ENCODE measurements at regions not wholly inside any gene's neighbourhood (a gene's known extent, or its start where the extent isn't known, plus 50 kb on each side); places are given as distances from the start of the nearest gene placed in this dataset.

DNA sequence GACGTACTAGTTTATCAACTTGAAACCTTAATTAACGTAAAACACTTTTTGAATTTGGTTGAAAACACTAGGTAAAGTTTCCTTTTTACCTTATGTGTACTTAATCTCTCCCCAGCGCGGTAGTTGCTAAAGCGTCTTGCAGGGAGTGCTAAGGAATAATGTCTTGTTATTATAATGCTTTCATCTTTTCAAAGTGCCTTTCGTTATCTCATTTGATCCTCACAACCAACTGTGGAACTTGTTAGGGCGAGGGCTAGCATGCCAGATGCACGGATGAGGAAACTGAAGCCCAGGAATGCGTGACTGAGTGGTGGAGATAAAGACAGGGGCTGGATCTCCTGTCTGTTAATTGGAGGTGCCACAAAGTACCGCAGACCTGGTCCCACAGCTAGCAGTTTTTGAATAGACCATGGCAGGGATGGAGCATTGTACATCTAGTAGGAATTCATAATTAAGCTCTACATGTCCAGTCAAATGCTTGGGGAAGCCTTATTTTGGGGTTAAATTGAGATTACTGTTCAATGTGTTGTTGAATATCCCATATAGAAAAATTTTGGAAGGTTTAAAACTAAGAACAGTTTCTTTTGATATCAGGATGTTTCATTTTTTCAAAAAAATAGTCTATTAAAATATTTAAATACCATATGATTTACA lies 234.3 kb downstream of the SH2D4B start:
- ChIA-PET CTCF (no interaction called here), POLR2A (no interaction called here)
- H3K4me2 ChIP-seq, result no peak overlapping the region
- no peak for DNase-seq
- no peaks in the 10 kb centered on the region; the same call in 1 of the 2 replicates for H3K9me3 ChIP-seq
- H3K27ac ChIP-seq (ENCODE audit: low read depth in 2 of 2, low read length in 1 of 2), result no peak overlapping the region
- no peak overlapping the region for H2AFZ ChIP-seq (ENCODE audit: low read depth)
- H3K9me2 ChIP-seq, result no peaks in the 10 kb centered on the region
- TF ChIP-seq, protein P1, sequence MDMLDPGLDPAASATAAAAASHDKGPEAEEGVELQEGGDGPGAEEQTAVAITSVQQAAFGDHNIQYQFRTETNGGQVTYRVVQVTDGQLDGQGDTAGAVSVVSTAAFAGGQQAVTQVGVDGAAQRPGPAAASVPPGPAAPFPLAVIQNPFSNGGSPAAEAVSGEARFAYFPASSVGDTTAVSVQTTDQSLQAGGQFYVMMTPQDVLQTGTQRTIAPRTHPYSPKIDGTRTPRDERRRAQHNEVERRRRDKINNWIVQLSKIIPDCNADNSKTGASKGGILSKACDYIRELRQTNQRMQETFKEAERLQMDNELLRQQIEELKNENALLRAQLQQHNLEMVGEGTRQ (IDR thresholded peaks at IDR 0.05; ENCODE audit: borderline replicate concordance, low read depth, low read length), result no peak
- TF ChIP-seq, protein P2, sequence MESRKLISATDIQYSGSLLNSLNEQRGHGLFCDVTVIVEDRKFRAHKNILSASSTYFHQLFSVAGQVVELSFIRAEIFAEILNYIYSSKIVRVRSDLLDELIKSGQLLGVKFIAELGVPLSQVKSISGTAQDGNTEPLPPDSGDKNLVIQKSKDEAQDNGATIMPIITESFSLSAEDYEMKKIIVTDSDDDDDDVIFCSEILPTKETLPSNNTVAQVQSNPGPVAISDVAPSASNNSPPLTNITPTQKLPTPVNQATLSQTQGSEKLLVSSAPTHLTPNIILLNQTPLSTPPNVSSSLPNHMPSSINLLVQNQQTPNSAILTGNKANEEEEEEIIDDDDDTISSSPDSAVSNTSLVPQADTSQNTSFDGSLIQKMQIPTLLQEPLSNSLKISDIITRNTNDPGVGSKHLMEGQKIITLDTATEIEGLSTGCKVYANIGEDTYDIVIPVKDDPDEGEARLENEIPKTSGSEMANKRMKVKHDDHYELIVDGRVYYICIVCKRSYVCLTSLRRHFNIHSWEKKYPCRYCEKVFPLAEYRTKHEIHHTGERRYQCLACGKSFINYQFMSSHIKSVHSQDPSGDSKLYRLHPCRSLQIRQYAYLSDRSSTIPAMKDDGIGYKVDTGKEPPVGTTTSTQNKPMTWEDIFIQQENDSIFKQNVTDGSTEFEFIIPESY (IDR thresholded peaks at IDR 0.05; ENCODE audit: borderline replicate concordance, low read depth), result no peak
- TF ChIP-seq RCOR1 (IDR thresholded peaks at IDR 0.05; ENCODE audit: low read length) (no peak), YY1 (IDR thresholded peaks at IDR 0.05; ENCODE audit: low read depth) (no peak), GABPA (IDR thresholded peaks at IDR 0.05; ENCODE audit: low read depth) (no peak), RXRA (IDR thresholded peaks at IDR 0.05; ENCODE audit: borderline replicate concordance, low read depth) (no peak), FOSL2 (IDR thresholded peaks at IDR 0.05; ENCODE audit: borderline replicate concordance, low read depth) (no peak)
- WGBS (ENCODE audit: low lambda C conversion rate), result 29% methylated on average over 10 of the region's 10 CpGs
- H3K9ac ChIP-seq, result no peak overlapping the region
- no peaks in the 10 kb centered on the region for H3K36me3 ChIP-seq (replicated peaks in 1 of 2; ENCODE audit: control insufficient read depth in 1 of 2, insufficient read depth in 2 of 2, low read length in 1 of 2)
- no peaks in the 10 kb centered on the region for H3K27me3 ChIP-seq (ENCODE audit: insufficient read depth)
- H3K79me2 ChIP-seq (ENCODE audit: insufficient read depth), result no peaks in the 10 kb centered on the region
- no peaks in the 10 kb centered on the region for H3K4me1 ChIP-seq (ENCODE audit: control insufficient read depth in 1 of 2, insufficient read depth in 2 of 2, low read depth in 1 of 2, low read length in 1 of 2)
- no peaks in the 10 kb centered on the region for H3F3A ChIP-seq (replicated peaks; ENCODE audit: insufficient read depth)
- no peaks in the 10 kb centered on the region for H4K20me1 ChIP-seq (ENCODE audit: insufficient read depth)
- H3K4me3 ChIP-seq (ENCODE audit: low read depth in 2 of 2, low read length in 1 of 2), result no peak overlapping the region

DNA sequence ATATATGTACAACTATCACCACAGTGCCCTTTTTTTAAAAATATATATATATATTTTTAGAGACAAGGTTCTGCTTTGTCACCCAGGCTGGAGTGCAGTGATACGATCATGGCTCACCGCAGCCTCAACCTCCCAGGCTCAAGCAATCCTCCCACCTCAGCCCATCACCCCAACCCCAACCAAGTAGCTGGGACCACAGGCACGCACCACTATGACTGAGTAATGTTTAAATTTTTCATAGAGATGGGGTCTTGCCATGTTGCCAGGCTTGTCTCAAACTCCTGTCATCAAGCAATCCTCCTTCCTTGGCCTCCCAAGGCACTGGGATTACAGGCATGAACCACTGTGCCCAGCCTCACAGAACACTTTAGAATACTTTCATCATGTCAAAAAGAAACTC lies 234.9 kb downstream of the SH2D4B start:
- WGBS (ENCODE audit: low lambda C conversion rate), result 38% methylated on average over 3 of the region's 3 CpGs
- TF ChIP-seq, protein P3, sequence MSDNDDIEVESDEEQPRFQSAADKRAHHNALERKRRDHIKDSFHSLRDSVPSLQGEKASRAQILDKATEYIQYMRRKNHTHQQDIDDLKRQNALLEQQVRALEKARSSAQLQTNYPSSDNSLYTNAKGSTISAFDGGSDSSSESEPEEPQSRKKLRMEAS (IDR thresholded peaks at IDR 0.05; ENCODE audit: low read depth), result no peak
- TF ChIP-seq, protein P2 (IDR thresholded peaks at IDR 0.05; ENCODE audit: borderline replicate concordance, low read depth), result no peak
- TF ChIP-seq EZH2phosphoT487 (IDR thresholded peaks at IDR 0.05; ENCODE audit: borderline replicate concordance, low read depth) (no peak), POLR2AphosphoS5 (IDR thresholded peaks at IDR 0.05; ENCODE audit: low read depth, low read length) (no peak), RXRA (IDR thresholded peaks at IDR 0.05; ENCODE audit: borderline replicate concordance, low read depth) (no peak), GATA2 (CRISPR knock-in tag; IDR thresholded peaks at IDR 0.05) (no peak), YY1 (IDR thresholded peaks at IDR 0.05; ENCODE audit: low read depth) (no peak)
- no peak overlapping the region for H3K4me3 ChIP-seq (ENCODE audit: low read depth in 2 of 2, low read length in 1 of 2)
- no peak overlapping the region for H2AFZ ChIP-seq (ENCODE audit: low read depth)
- no peak overlapping the region for H3K27ac ChIP-seq (ENCODE audit: low read depth in 2 of 2, low read length in 1 of 2)
- no peaks in the 10 kb centered on the region; the same call in 1 of the 2 replicates for H3K9me3 ChIP-seq
- H3F3A ChIP-seq (replicated peaks; ENCODE audit: insufficient read depth), result no peaks in the 10 kb centered on the region
- H3K27me3 ChIP-seq (ENCODE audit: insufficient read depth), result no peaks in the 10 kb centered on the region
- no peak overlapping the region for H3K9ac ChIP-seq
- H3K9me2 ChIP-seq, result no peaks in the 10 kb centered on the region
- CTCF ChIA-PET, result no interaction called here
- no peaks in the 10 kb centered on the region for H3K4me1 ChIP-seq (ENCODE audit: control insufficient read depth in 1 of 2, insufficient read depth in 2 of 2, low read depth in 1 of 2, low read length in 1 of 2)
- H3K4me2 ChIP-seq, result no peak overlapping the region
- POLR2A ChIA-PET, result no interaction called here
- no peaks in the 10 kb centered on the region for H3K36me3 ChIP-seq (replicated peaks in 1 of 2; ENCODE audit: control insufficient read depth in 1 of 2, insufficient read depth in 2 of 2, low read length in 1 of 2)
- DNase-seq, result no peak
- H3K79me2 ChIP-seq (ENCODE audit: insufficient read depth), result no peaks in the 10 kb centered on the region
- H4K20me1 ChIP-seq (ENCODE audit: insufficient read depth), result no peaks in the 10 kb centered on the region
